NCI-H1436 treated with DMSO at 0.1 percent for 48 hours (cell line): ENCODE measurements at regions not wholly inside any gene's neighbourhood (a gene's known extent, or its start where the extent isn't known, plus 50 kb on each side); places are given as distances from the start of the nearest gene placed in this dataset.
"Not testable (repeated sequence)": the region's sequence is repeated elsewhere in the genome, so short reads cannot be mapped to it uniquely, and the experiment has no call there.

Source experiments
- DNase-seq: peaks from one replicate; lab custom pipeline; 2025; lab: John Stamatoyannopoulos, UW

- no peak for DNase-seq
These were observed 404.9 kb upstream of the MMS22L start for GRCh38 chr6:97687916-97688315.

GRCh38 chr6:97689078-97689754 lies 406.2 kb upstream of the MMS22L start:
- DNase-seq: no peak

GRCh38 chr6:97697456-97697855 lies 414.4 kb upstream of the MMS22L start:
- DNase-seq: no peak

GRCh38 chr6:97701801-97702200 lies 418.8 kb upstream of the MMS22L start:
- DNase-seq: no peak

GRCh38 chr6:97702248-97702647 lies 419.2 kb upstream of the MMS22L start:
- DNase-seq: no peak

- no peak for DNase-seq
These were observed 420.6 kb upstream of the MMS22L start for GRCh38 chr6:97703661-97704060.

GRCh38 chr6:97705568-97705967 lies 422.6 kb upstream of the MMS22L start:
- no peak for DNase-seq

- DNase-seq: no peak
These were observed 429.7 kb upstream of the MMS22L start for GRCh38 chr6:97712751-97713150.

- DNase-seq: no peak
These were observed 431.8 kb upstream of the MMS22L start for GRCh38 chr6:97714772-97715171.

GRCh38 chr6:97717086-97717485 lies 434.1 kb upstream of the MMS22L start:
- no peak for DNase-seq

GRCh38 chr6:97726378-97726777 lies 443.4 kb upstream of the MMS22L start:
- no peak for DNase-seq

GRCh38 chr6:97732045-97732444 lies 449.0 kb upstream of the MMS22L start:
- no peak for DNase-seq

GRCh38 chr6:97757575-97757974 lies 474.6 kb upstream of the MMS22L start:
- no peak for DNase-seq

GRCh38 chr6:97765461-97765860 lies 482.4 kb upstream of the MMS22L start:
- no peak for DNase-seq

GRCh38 chr6:97771372-97771771 lies 488.4 kb upstream of the MMS22L start:
- no peak for DNase-seq

- DNase-seq: no peak
These were observed 492.0 kb upstream of the MMS22L start for GRCh38 chr6:97775012-97775411.

GRCh38 chr6:97778290-97779038 lies 495.4 kb upstream of the MMS22L start:
- DNase-seq: no peak

- DNase-seq: not testable (repeated sequence)
These were observed 496.2 kb upstream of the MMS22L start for GRCh38 chr6:97779039-97779766.

GRCh38 chr6:97790926-97791590 lies 508.0 kb upstream of the MMS22L start:
- DNase-seq: no peak

GRCh38 chr6:97805596-97805995 lies 522.6 kb upstream of the MMS22L start:
- no peak for DNase-seq

GRCh38 chr6:97812940-97813339 lies 529.9 kb upstream of the MMS22L start:
- DNase-seq: no peak

GRCh38 chr6:97813889-97814567 lies 531.0 kb upstream of the MMS22L start:
- DNase-seq: no peak
